ENCODE measurements at regions not wholly inside any gene's neighbourhood (a gene's known extent, or its start where the extent isn't known, plus 50 kb on each side); places are given as distances from the start of the nearest gene placed in this dataset.

GRCh38 chr12:90243211-90243610 lies 534.6 kb upstream of the ATP2B1 start:
- TF ChIP-seq POLR2A (IDR thresholded peaks at IDR 0.05) = no peak
- TF ChIP-seq CTCF (IDR thresholded peaks at IDR 0.05) = no peak
